Loucy (cell line): ENCODE measurements at regions not wholly inside any gene's neighbourhood (a gene's known extent, or its start where the extent isn't known, plus 50 kb on each side); places are given as distances from the start of the nearest gene placed in this dataset.
A peak's percentile ranks its signal among the peaks of the same experiment; 100 is the strongest.
"Not testable (repeated sequence)": the region's sequence is repeated elsewhere in the genome, so short reads cannot be mapped to it uniquely, and the experiment has no call there.

Source experiments
- H2AFZ ChIP-seq: fragments of 200-600 bp; sonication (generic); 2 replicates; pipeline ENCODE4 v1.6.0; 2016; ENCODE audit warnings: antibody characterized with exemption, mild to moderate bottlenecking, low read length, moderate library complexity
- H3F3A ChIP-seq: fragments of 200-600 bp; 2 replicates; pipeline ENCODE4 v1.6.0; 2016; ENCODE audit warnings: antibody characterized with exemption, low read depth, mild to moderate bottlenecking
- H3K27me3 ChIP-seq: fragments of 200-600 bp; sonication (generic); 2 replicates; pipeline ENCODE4 v1.6.1; 2014; ENCODE audit warnings: low read length, mild to moderate bottlenecking; ENCODE audit not compliant: insufficient read depth, poor library complexity, severe bottlenecking
- H3K36me3 ChIP-seq: fragments of 200-600 bp; sonication (generic); 2 replicates; pipeline ENCODE4 v1.6.1; 2016; ENCODE audit warnings: low read length; ENCODE audit not compliant: insufficient read depth
- H3K4me1 ChIP-seq: fragments of 200-600 bp; sonication (generic); 2 replicates; pipeline ENCODE4 v1.5.1; 2014; ENCODE audit warnings: low read length, mild to moderate bottlenecking; ENCODE audit not compliant: insufficient read depth, poor library complexity, severe bottlenecking
- H3K4me2 ChIP-seq: fragments of 200-600 bp; sonication (generic); 2 replicates; pipeline ENCODE4 v1.6.0; 2014; ENCODE audit warnings: antibody characterized with exemption, low read length, low read depth, mild to moderate bottlenecking; ENCODE audit not compliant: poor library complexity, severe bottlenecking
- H3K4me3 ChIP-seq: fragments of 200-600 bp; sonication (generic); 2 replicates; pipeline ENCODE4 v1.5.1; 2014; ENCODE audit warnings: low read length, mild to moderate bottlenecking, mixed read lengths; ENCODE audit not compliant: poor library complexity, severe bottlenecking
- H3K79me2 ChIP-seq: fragments of 200-600 bp; sonication (generic); 2 replicates; pipeline ENCODE4 v1.6.1; 2014; ENCODE audit warnings: low read length; ENCODE audit not compliant: insufficient read depth
- H3K9ac ChIP-seq: fragments of 200-600 bp; sonication (generic); 2 replicates; pipeline ENCODE4 v1.6.0; 2014; ENCODE audit warnings: mild to moderate bottlenecking, low read depth, low read length, moderate library complexity; ENCODE audit not compliant: poor library complexity, severe bottlenecking
- H3K9me2 ChIP-seq: fragments of 200-600 bp; sonication (generic); replicated peaks from 2 replicates; pipeline ENCODE4 v1.6.1; 2016; ENCODE audit warnings: low read depth, low read length, mixed read lengths
- H3K9me3 ChIP-seq: fragments of 200-600 bp; sonication (generic); 2 replicates; pipeline ENCODE4 v1.6.1; 2014; ENCODE audit warnings: mild to moderate bottlenecking, antibody characterized with exemption, low read length, low read depth; ENCODE audit not compliant: insufficient read depth
- H4K20me1 ChIP-seq: fragments of 200-600 bp; sonication (generic); 2 replicates; pipeline ENCODE4 v1.6.0; 2014; ENCODE audit warnings: antibody characterized with exemption, low read length, mild to moderate bottlenecking; ENCODE audit not compliant: insufficient read depth, poor library complexity, severe bottlenecking
- EZH2phosphoT487 ChIP-seq: fragments of 200-600 bp; IDR thresholded peaks from 2 replicates; pipeline ENCODE4 v1.6.1; 2018; ENCODE audit warnings: antibody characterized with exemption, mild to moderate bottlenecking, moderate library complexity, borderline replicate concordance
- TF ChIP-seq, protein P1 (sequence below): fragments of 200-600 bp; sonication (generic); conservative IDR thresholded peaks from 2 replicates; pipeline ENCODE4 v1.5.1; 2014; ENCODE audit warnings: mild to moderate bottlenecking, antibody characterized with exemption, low read length

DNA sequence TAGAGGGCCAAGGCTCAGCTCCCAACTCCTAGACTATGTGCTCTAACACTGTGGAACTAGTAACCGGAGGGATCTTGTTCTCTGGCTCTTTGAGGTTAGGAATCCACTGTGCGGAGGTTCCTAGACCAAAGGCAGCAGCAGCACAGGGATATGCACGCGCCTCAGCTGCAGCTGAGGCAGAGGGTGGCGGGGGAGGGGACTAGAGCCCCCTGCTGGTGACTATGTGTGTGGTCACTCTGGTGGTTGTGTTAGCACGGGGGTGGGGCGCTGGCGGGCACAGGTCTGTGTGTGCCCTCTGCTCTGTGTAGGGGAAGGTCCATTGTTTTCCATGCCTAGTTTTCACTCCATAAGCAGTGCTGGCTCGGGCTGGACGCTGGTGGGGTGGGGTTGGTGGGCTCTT lies 458.0 kb upstream of the IZUMO3 start:
- H2AFZ ChIP-seq, result no peak overlapping the region
- no peaks in the 10 kb centered on the region for H3K27me3 ChIP-seq
- no peaks in the 10 kb centered on the region for H3K9me2 ChIP-seq
- H3K9me3 ChIP-seq, result no peaks in the 10 kb centered on the region
- H3K79me2 ChIP-seq, result no peaks in the 10 kb centered on the region
- no peaks in the 10 kb centered on the region for H3F3A ChIP-seq
- no peaks in the 10 kb centered on the region for H4K20me1 ChIP-seq
- no peak overlapping the region for H3K4me3 ChIP-seq
- H3K4me1 ChIP-seq, result no peaks in the 10 kb centered on the region
- TF ChIP-seq EZH2phosphoT487, result no peak
- TF ChIP-seq, protein P1, sequence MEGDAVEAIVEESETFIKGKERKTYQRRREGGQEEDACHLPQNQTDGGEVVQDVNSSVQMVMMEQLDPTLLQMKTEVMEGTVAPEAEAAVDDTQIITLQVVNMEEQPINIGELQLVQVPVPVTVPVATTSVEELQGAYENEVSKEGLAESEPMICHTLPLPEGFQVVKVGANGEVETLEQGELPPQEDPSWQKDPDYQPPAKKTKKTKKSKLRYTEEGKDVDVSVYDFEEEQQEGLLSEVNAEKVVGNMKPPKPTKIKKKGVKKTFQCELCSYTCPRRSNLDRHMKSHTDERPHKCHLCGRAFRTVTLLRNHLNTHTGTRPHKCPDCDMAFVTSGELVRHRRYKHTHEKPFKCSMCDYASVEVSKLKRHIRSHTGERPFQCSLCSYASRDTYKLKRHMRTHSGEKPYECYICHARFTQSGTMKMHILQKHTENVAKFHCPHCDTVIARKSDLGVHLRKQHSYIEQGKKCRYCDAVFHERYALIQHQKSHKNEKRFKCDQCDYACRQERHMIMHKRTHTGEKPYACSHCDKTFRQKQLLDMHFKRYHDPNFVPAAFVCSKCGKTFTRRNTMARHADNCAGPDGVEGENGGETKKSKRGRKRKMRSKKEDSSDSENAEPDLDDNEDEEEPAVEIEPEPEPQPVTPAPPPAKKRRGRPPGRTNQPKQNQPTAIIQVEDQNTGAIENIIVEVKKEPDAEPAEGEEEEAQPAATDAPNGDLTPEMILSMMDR, result peak; percentile 36; the same call in 1 of the 2 replicates
- no peak overlapping the region for H3K9ac ChIP-seq
- no peak overlapping the region for H3K4me2 ChIP-seq
- H3K36me3 ChIP-seq, result no peaks in the 10 kb centered on the region

DNA sequence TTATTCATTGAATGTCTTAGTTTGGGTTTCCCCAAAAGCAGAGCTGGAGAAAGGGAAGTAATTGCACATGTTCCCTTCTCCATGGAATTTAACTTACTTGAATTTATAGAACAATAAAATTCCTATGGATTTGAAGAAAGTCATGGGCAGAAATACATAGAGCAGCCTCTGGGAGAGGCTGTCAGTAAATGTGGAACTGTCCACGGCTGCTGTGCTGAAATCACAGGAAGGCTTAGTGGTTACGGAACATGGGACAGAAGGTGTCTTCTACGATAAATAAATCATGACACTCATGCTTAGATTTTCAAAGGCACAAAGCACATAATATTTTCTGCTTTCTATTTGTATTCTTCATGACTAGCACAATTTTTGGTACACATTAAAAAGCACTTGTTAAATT lies 440.6 kb upstream of the IZUMO3 start:
- Histone ChIP-seq H3K9me2 (no peaks in the 10 kb centered on the region), H3K36me3 (no peaks in the 10 kb centered on the region), H3K4me1 (no peaks in the 10 kb centered on the region), H4K20me1 (no peaks in the 10 kb centered on the region), H2AFZ (no peak overlapping the region), H3K27me3 (no peaks in the 10 kb centered on the region), H3K4me2 (no peak overlapping the region), H3K9ac (no peak overlapping the region), H3K4me3 (no peak overlapping the region), H3K79me2 (no peaks in the 10 kb centered on the region), H3K9me3 (no peaks in the 10 kb centered on the region), H3F3A (no peaks in the 10 kb centered on the region)
- TF ChIP-seq, protein P1, result no peak
- TF ChIP-seq EZH2phosphoT487, result no peak

DNA sequence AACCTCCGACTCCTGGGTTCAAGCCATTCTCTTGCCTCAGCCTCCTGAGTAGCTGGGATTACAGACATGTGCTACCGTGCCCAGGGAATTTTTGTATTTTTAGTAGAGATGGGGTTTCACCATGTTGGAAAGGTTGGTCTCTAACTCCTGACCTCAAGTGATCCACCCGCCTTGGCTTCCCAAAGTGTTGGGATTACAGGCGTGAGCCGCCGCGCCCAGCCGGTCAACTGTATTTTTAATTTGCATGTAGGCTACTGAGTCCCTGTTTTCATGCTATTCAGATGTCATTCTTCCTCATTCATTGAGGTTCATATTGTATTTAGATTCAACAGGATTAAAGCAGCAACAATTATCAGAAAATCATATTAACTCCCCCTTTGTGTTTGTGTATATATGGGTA lies 425.1 kb upstream of the IZUMO3 start:
- not testable (repeated sequence) for H3K36me3 ChIP-seq, H3K79me2 ChIP-seq, H3K4me1 ChIP-seq, H2AFZ ChIP-seq, H4K20me1 ChIP-seq, H3K27me3 ChIP-seq, H3K4me2 ChIP-seq, H3F3A ChIP-seq, H3K9me3 ChIP-seq, H3K9ac ChIP-seq, H3K9me2 ChIP-seq, H3K4me3 ChIP-seq

DNA sequence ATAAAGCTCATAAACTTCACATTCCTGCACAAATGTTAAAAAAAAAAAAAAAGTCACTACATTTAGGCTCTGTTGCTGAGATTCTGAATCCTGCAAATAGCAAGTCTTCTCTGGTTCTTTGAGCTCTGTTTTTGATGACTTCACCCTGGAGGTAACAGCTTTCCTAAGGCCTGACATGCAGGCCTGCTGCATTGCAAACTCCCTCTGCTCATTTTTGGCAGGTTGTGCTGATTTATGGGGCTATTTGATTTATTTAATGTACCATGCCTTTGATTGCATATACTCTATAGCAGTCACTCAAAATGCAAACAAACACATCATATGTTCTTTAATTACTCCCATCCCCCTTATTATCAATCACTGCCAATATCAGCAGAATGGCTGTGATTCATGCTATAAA lies 416.1 kb upstream of the IZUMO3 start:
- Histone ChIP-seq H3K79me2 (no peaks in the 10 kb centered on the region), H3K9ac (no peak overlapping the region), H2AFZ (no peak overlapping the region), H3K36me3 (no peaks in the 10 kb centered on the region), H3K4me2 (no peak overlapping the region), H3K9me2 (no peaks in the 10 kb centered on the region; the same call in 1 of the 2 replicates), H4K20me1 (no peaks in the 10 kb centered on the region), H3F3A (no peaks in the 10 kb centered on the region), H3K27me3 (no peaks in the 10 kb centered on the region), H3K4me3 (no peak overlapping the region), H3K9me3 (no peaks in the 10 kb centered on the region), H3K4me1 (no peaks in the 10 kb centered on the region)
- TF ChIP-seq, protein P1, result no peak
- TF ChIP-seq EZH2phosphoT487, result no peak
